ENCODE measurements at regions not wholly inside any gene's neighbourhood (a gene's known extent, or its start where the extent isn't known, plus 50 kb on each side); places are given as distances from the start of the nearest gene placed in this dataset.

DNA sequence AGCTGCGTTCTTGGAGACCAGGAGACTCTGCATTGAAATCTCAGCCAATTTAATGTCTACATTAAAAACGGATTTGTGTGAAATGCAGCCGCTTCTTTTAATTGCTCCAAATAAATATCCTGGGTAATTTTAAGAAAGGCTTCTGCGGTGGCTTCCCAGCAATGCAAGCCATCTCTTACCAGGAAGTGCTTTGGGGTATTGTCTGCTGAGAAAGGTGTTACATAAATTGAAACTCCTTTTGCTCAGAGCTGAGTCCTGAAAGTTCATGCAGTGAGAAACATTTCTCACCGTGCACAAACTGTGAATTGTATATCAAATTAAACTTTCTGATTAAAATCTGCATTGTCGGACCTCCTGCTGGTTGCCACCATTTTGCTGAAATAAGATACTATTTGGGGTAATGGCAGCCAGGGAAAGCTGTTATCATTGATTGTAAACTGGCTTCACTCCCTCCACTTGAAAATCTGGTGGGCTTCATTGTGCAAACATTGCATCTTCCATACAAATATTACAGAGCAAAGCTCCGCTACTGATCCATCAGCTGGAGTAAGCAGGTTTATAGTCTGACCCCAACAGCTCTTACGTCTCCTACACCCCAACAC lies 59.5 kb downstream of the ZIC5 start:
- DNase-seq, result peak; percentile 72

DNA sequence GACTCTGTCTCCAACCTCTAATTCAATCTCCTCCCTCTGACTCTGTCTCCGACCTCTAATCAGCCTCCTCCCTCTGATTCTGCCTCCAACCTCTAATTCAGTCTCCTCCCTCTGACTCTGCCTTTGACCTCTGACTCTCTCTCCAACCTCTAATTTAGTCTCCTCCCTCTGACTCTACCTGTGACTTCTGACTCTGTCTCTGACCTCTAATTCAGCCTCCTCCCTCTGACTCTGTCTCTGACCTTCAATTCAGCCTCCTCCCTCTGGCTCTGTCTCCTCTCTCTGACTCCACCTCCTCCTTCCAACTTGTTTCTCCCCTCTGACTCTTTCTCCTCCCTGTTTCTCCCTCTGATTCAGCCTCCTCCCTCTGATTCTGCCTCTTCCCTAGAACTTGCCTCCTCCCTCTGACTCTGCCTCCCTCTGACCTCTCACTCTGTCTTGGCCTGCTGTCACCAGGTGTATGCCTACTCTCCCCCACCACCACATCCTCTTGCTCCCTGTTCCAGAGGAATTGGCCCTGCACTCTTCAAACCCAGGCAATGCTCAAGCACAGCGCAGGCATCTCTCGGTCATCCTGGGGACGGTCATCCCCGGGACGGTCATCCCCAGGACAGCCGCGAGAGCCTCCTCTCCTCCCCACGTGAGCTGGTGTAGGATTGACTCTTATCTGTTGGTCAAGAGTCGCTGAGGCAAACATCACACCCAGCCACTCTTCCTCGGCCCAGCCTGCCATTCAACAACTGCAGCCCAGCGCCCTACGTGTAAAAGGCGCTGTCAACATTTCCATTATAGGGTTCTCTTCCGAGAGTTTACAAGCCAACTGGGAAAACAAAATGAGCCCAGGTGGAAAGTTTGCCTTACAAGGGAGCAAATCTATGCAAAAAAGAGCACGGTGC lies 60.2 kb downstream of the ZIC5 start:
- H3K4me3 Mint-ChIP-seq, result no peak overlapping the region
- H3K27me3 Mint-ChIP-seq, result peaks cover 4% of the 10 kb centered on the region
- CTCF ChIA-PET, result interaction anchor here (1.0 to 8.1 kb wide), 5 partner anchors 13 to 324 kb away, joined by 3 to 83 read pairs (median 19); no protein-coding TSS in a partner anchor
- peaks cover 21% of the 10 kb centered on the region for H3K36me3 Mint-ChIP-seq
- no peaks in the 10 kb centered on the region for H3K9me3 Mint-ChIP-seq (ENCODE audit: low read depth)
- H3K27ac Mint-ChIP-seq, result peak overlapping the region; percentile 81
- peak; percentile 53 for ATAC-seq
- H3K4me1 Mint-ChIP-seq, result peaks cover 60% of the 10 kb centered on the region
- DNase-seq, result no peak

More for the DNA sequence above, 59.5 kb downstream of the ZIC5 start:
- no peaks in the 10 kb centered on the region for H3K9me3 Mint-ChIP-seq (ENCODE audit: low read depth)
- H3K36me3 Mint-ChIP-seq, result peaks cover 23% of the 10 kb centered on the region
- peaks cover 8% of the 10 kb centered on the region for H3K27me3 Mint-ChIP-seq
- CTCF ChIA-PET, result interaction anchor here (1.0 to 8.1 kb wide), 5 partner anchors 14 to 323 kb away, joined by 3 to 83 read pairs (median 19); no protein-coding TSS in a partner anchor
- no peak overlapping the region for H3K4me3 Mint-ChIP-seq
- H3K4me1 Mint-ChIP-seq, result peaks cover 63% of the 10 kb centered on the region
- ATAC-seq, result peak; percentile 76
- peak overlapping the region; percentile 81 for H3K27ac Mint-ChIP-seq

GRCh38 chr13:99909836-99910619 lies 61.5 kb downstream of the ZIC5 start:
- Mint-ChIP-seq H3K9me3 (ENCODE audit: low read depth) (no peaks in the 10 kb centered on the region), H3K27ac (no peak overlapping the region), H3K27me3 (peaks cover 10% of the 10 kb centered on the region), H3K4me1 (peaks cover 55% of the 10 kb centered on the region), H3K4me3 (no peak overlapping the region), H3K36me3 (peaks cover 20% of the 10 kb centered on the region)
- ATAC-seq, result no peak
- no peak for DNase-seq
- CTCF ChIA-PET, result interaction anchor here (5.1 to 8.1 kb wide), 2 partner anchors 12 to 254 kb away, joined by 20 to 83 read pairs; no protein-coding TSS in a partner anchor

- peaks cover 50% of the 10 kb centered on the region for H3K4me1 Mint-ChIP-seq
- peaks cover 18% of the 10 kb centered on the region for H3K36me3 Mint-ChIP-seq
- H3K4me3 Mint-ChIP-seq, result no peak overlapping the region
- ATAC-seq (no peak), DNase-seq (no peak)
- CTCF ChIA-PET, result interaction anchor here (0.6 to 8.1 kb wide), 5 partner anchors 10 to 253 kb away, joined by 3 to 83 read pairs (median 7); no protein-coding TSS in a partner anchor
- H3K27me3 Mint-ChIP-seq, result peaks cover 15% of the 10 kb centered on the region
- H3K9me3 Mint-ChIP-seq (ENCODE audit: low read depth), result no peaks in the 10 kb centered on the region
- H3K27ac Mint-ChIP-seq, result no peak overlapping the region
These were observed 62.3 kb downstream of the ZIC5 start for GRCh38 chr13:99909097-99909835.

GRCh38 chr13:99908140-99908803 lies 63.3 kb downstream of the ZIC5 start:
- DNase-seq, result no peak
- H3K27ac Mint-ChIP-seq, result no peak overlapping the region
- H3K36me3 Mint-ChIP-seq, result peaks cover 13% of the 10 kb centered on the region
- peaks cover 18% of the 10 kb centered on the region for H3K27me3 Mint-ChIP-seq
- CTCF ChIA-PET, result interaction anchor here (0.6 to 1.6 kb wide), 5 partner anchors 9 to 253 kb away, joined by 3 to 7 read pairs (median 5); no protein-coding TSS in a partner anchor
- H3K4me3 Mint-ChIP-seq, result no peak overlapping the region
- peaks cover 40% of the 10 kb centered on the region for H3K4me1 Mint-ChIP-seq
- ATAC-seq, result no peak
- H3K9me3 Mint-ChIP-seq (ENCODE audit: low read depth), result no peaks in the 10 kb centered on the region

DNA sequence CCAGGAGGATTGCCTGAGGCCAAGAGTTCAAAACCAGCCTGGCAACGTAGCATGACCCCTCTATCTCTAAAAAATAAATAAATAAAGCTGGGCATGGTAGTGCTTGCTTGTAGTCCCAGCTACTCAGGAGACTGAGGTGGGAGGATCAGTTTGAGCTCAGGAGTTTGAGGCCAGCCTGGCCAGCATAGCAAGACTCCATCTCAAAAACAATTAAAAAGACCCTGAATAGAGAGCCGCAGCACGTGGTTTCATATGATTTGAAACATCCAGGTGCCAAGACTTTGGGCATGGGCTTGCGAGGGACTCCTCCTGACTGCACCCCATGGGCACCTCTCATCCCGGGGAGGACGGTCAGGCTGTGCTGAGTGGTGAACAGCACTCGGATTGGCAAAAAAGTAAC lies 63.9 kb downstream of the ZIC5 start:
- CTCF ChIA-PET, result interaction anchor here (0.8 to 1.6 kb wide), 5 partner anchors 8 to 328 kb away, joined by 3 to 7 read pairs (median 5); no protein-coding TSS in a partner anchor
- DNase-seq (no peak), ATAC-seq (no peak)
- no peaks in the 10 kb centered on the region for H3K9me3 Mint-ChIP-seq (ENCODE audit: low read depth)
- H3K4me1 Mint-ChIP-seq, result peaks cover 37% of the 10 kb centered on the region
- H3K27ac Mint-ChIP-seq, result no peak overlapping the region
- H3K27me3 Mint-ChIP-seq, result peaks cover 24% of the 10 kb centered on the region
- peaks cover 13% of the 10 kb centered on the region for H3K36me3 Mint-ChIP-seq
- no peak overlapping the region for H3K4me3 Mint-ChIP-seq

DNA sequence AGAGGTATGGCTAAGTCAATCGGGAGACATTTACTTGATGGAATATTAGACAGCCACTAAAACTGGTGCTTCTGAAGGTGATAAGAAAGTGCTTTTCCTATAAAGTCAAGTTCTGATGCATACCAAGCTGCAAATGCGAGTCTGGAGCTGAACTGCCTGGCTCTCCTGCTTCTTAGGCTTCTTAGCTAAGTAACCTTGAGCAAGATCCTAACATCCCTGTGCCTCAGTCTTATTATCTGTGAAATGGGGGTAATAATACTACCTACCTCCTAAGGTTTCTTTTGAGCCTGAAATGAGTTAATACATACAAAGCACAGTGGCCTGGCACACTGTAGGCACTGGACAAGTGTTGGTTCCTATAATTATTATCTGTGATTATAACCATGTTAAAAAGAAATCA lies 64.5 kb downstream of the ZIC5 start:
- peaks cover 33% of the 10 kb centered on the region for H3K4me1 Mint-ChIP-seq
- DNase-seq, result no peak
- no peak overlapping the region for H3K27ac Mint-ChIP-seq
- no peak for ATAC-seq
- peaks cover 13% of the 10 kb centered on the region for H3K36me3 Mint-ChIP-seq
- no peak overlapping the region for H3K4me3 Mint-ChIP-seq
- CTCF ChIA-PET, result interaction anchor here (0.8 kb wide), 1 partner anchor 329 kb away, joined by 3 read pairs; no protein-coding TSS in a partner anchor
- H3K9me3 Mint-ChIP-seq (ENCODE audit: low read depth), result no peaks in the 10 kb centered on the region
- H3K27me3 Mint-ChIP-seq, result peaks cover 27% of the 10 kb centered on the region

DNA sequence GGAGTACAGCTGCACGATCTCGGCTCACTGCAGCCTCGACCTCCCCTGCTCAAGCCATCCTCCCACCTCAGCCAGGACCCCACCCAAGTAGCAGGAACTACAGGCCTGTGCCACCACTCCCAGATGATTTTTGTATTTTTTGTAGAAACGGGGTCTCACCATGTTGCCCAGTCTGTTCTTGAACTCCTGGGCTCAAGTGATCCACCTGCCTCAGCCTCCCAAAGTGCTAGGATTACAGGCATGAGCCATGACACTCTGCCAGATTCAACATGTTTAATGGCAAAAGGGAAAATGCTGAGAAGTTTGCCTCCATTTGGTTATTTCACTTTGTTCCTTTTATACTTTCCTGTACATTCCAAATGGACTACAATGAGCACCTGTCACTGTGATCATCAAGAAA lies 65.8 kb downstream of the ZIC5 start:
- H3K4me3 Mint-ChIP-seq, result no peak overlapping the region
- H3K27ac Mint-ChIP-seq, result no peak overlapping the region
- ATAC-seq, result no peak
- CTCF ChIA-PET, result interaction anchor here (0.8 to 1.4 kb wide), 2 partner anchors 11 to 257 kb away, joined by 3 to 4 read pairs; no protein-coding TSS in a partner anchor
- H3K27me3 Mint-ChIP-seq, result peaks cover 33% of the 10 kb centered on the region
- peaks cover 24% of the 10 kb centered on the region for H3K4me1 Mint-ChIP-seq
- DNase-seq, result no peak
- peaks cover 7% of the 10 kb centered on the region for H3K36me3 Mint-ChIP-seq
- no peaks in the 10 kb centered on the region for H3K9me3 Mint-ChIP-seq (ENCODE audit: low read depth)

- H3K27me3 Mint-ChIP-seq, result peaks cover 38% of the 10 kb centered on the region
- CTCF ChIA-PET, result interaction anchor here (0.7 to 1.5 kb wide), 5 partner anchors 10 to 610 kb away, joined by 3 to 6 read pairs (median 4); no protein-coding TSS in a partner anchor
- ATAC-seq (no peak), DNase-seq (no peak)
- H3K9me3 Mint-ChIP-seq (ENCODE audit: low read depth), result no peaks in the 10 kb centered on the region
- peaks cover 25% of the 10 kb centered on the region for H3K4me1 Mint-ChIP-seq
- no peak overlapping the region for H3K27ac Mint-ChIP-seq
- peaks cover 7% of the 10 kb centered on the region for H3K36me3 Mint-ChIP-seq
- no peak overlapping the region for H3K4me3 Mint-ChIP-seq
These were observed 66.3 kb downstream of the ZIC5 start for GRCh38 chr13:99905224-99905623.

- no peaks in the 10 kb centered on the region for H3K36me3 Mint-ChIP-seq
- H3K4me3 Mint-ChIP-seq, result no peak overlapping the region
- CTCF ChIA-PET, result no interaction called here
- H3K9me3 Mint-ChIP-seq (ENCODE audit: low read depth), result no peaks in the 10 kb centered on the region
- ATAC-seq (no peak), DNase-seq (no peak)
- peaks cover 12% of the 10 kb centered on the region for H3K4me1 Mint-ChIP-seq
- no peak overlapping the region for H3K27ac Mint-ChIP-seq
- H3K27me3 Mint-ChIP-seq, result peaks cover 49% of the 10 kb centered on the region
These were observed 68.4 kb downstream of the ZIC5 start for GRCh38 chr13:99903140-99903539.

DNA sequence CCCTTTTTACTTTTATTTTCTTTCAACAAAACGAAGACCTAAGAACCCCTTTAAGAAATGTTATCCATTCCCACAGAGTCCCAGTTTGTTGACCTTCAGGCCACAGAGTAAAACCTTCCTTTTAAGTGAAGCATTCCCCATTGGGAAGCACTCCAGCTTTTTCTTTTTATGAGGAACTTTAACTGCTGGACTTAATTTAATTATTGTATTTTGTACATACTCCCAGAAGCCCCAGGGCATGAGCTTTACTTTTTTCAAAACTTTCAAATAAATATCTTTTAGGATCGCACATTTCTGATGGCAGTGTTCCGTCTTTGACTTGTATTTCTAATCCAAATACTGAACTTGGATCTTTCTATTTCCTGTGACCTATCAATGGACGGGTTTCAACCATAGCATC lies 68.9 kb downstream of the ZIC5 start:
- Mint-ChIP-seq H3K4me1 (peaks cover 11% of the 10 kb centered on the region), H3K27me3 (peaks cover 54% of the 10 kb centered on the region), H3K36me3 (no peaks in the 10 kb centered on the region), H3K4me3 (no peak overlapping the region), H3K27ac (no peak overlapping the region), H3K9me3 (ENCODE audit: low read depth) (no peaks in the 10 kb centered on the region)
- CTCF ChIA-PET, result no interaction called here
- no peak for DNase-seq
- no peak for ATAC-seq

DNA sequence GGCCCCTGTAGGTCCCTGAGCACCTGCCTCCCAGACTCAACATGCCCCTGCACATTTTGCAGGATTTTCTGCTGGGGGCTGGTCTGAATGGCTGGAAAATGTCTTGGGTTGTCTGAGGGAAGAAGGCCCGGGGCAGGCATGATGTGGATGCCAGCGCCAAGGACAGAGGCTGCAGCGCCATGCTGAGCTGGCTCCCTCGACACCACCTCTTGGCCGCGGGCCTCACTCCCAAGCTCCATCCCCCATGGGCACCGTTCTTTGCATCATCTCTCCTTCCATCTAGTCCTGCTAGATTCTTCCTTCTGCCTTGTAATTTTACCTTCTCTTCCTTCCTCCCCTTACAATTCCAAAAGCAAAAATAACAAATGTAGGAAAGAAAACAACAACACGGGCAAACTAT lies 70.6 kb downstream of the ZIC5 start:
- Mint-ChIP-seq H3K4me3 (no peak overlapping the region), H3K4me1 (peaks cover 13% of the 10 kb centered on the region), H3K27ac (no peak overlapping the region), H3K9me3 (ENCODE audit: low read depth) (no peaks in the 10 kb centered on the region), H3K27me3 (peaks cover 67% of the 10 kb centered on the region), H3K36me3 (no peaks in the 10 kb centered on the region)
- CTCF ChIA-PET, result interaction anchor here (0.9 to 7.3 kb wide), 18 partner anchors 10 to 619 kb away, joined by 3 to 83 read pairs (median 3); partner anchors contain the start of gene ZIC2
- no peak for DNase-seq
- peak; percentile 24 for ATAC-seq
